Small intestine (tissue), 7 donors: ENCODE measurements at regions not wholly inside any gene's neighbourhood (a gene's known extent, or its start where the extent isn't known, plus 50 kb on each side); places are given as distances from the start of the nearest gene placed in this dataset.

Source experiments
- DNase-seq, 2 donors: peaks; one replicate each; pipeline versions ENCODE4 v3.0.0 to v3.0.0-alpha.2; 2013
- FAIRE-seq: peaks from 2 replicates; lab custom pipeline; 2012; peaks lifted over from hg19 to GRCh38; lab: Jason Lieb, UNC
- H3K27ac ChIP-seq, 3 donors: one replicate each; pipeline ENCODE4 v1.5.1; 2013; ENCODE audit warnings: low read length in 2 of 3, mild to moderate bottlenecking in 2 of 3, control low read depth in 1 of 3, inconsistent platforms in 1 of 3, low read depth in 1 of 3, moderate library complexity in 1 of 3
- H3K27me3 ChIP-seq, 3 donors: one replicate each; pipeline ENCODE4 v1.6.1; 2013; ENCODE audit warnings: low read length in 3 of 3, inconsistent platforms in 1 of 3; ENCODE audit not compliant: control insufficient read depth in 3 of 3, insufficient read depth in 3 of 3
- H3K36me3 ChIP-seq, 3 donors: one replicate each; pipeline ENCODE4 v1.6.1; 2013; ENCODE audit warnings: low read length in 3 of 3, inconsistent platforms in 1 of 3, low read depth in 1 of 3, mild to moderate bottlenecking in 1 of 3, moderate library complexity in 1 of 3; ENCODE audit not compliant: control insufficient read depth in 3 of 3, insufficient read depth in 2 of 3
- H3K4me1 ChIP-seq, 3 donors: one replicate each; pipeline ENCODE4 v1.6.1; 2013; ENCODE audit warnings: low read length in 2 of 3, inconsistent platforms in 1 of 3, low read depth in 1 of 3, mild to moderate bottlenecking in 1 of 3, moderate library complexity in 1 of 3; ENCODE audit not compliant: control insufficient read depth in 3 of 3, insufficient read depth in 2 of 3
- H3K4me3 ChIP-seq, 3 donors: one replicate each; pipeline ENCODE4 v1.5.1; 2013; ENCODE audit warnings: low read length in 3 of 3, control low read depth in 1 of 3, inconsistent platforms in 1 of 3, low read depth in 1 of 3, mild to moderate bottlenecking in 1 of 3, moderate library complexity in 1 of 3
- H3K9me3 ChIP-seq, 2 donors: one replicate each; pipeline ENCODE4 v1.6.1; 2013; ENCODE audit warnings: low read depth in 1 of 2, low read length in 1 of 2; ENCODE audit not compliant: control insufficient read depth in 2 of 2, insufficient read depth in 1 of 2
- WGBS, 3 donors: extraction: QIAGEN DNeasy Blood & Tissue Kit; methylation state at CpG; one replicate each; pipeline ENCODE4 v1.1.7; 2013; 5-methylcytosine and 5-hydroxymethylcytosine counted together
- donor health status: healthy with polysubstance abuse.
- donor health status: control.
- donor health status: control.
- donor health status: Bipolar disorder and iron deficiency.
- donor health status: healthy.

GRCh38 chr12:22971247-22971646, 346.3 kb downstream of the ETNK1 start:
- Histone ChIP-seq H3K36me3 (no peaks in the 10 kb centered on the region), H3K9me3 (no peaks in the 10 kb centered on the region), H3K27me3 (no peaks in the 10 kb centered on the region), H3K4me1 (no peaks in the 10 kb centered on the region), H3K27ac (no peak overlapping the region), H3K4me3 (no peak overlapping the region)
- DNase-seq (no peak), FAIRE-seq (no peak)
- 73 to 79% (median 77%) methylated on average over 6 of the region's 6 CpGs for WGBS, 3 donors

GRCh38 chr12:22971701-22972191, 346.8 kb downstream of the ETNK1 start:
- H3K4me3 ChIP-seq = no peak overlapping the region
- H3K36me3 ChIP-seq = no peaks in the 10 kb centered on the region
- H3K27me3 ChIP-seq = no peaks in the 10 kb centered on the region
- H3K4me1 ChIP-seq = no peaks in the 10 kb centered on the region
- no peak for DNase-seq
- no peak overlapping the region for H3K27ac ChIP-seq
- WGBS, 3 donors = 68 to 87% (median 80%) methylated on average over 12 of the region's 12 CpGs
- no peaks in the 10 kb centered on the region for H3K9me3 ChIP-seq
- no peak for FAIRE-seq

- FAIRE-seq = no peak
- DNase-seq = no peak
- H3K9me3 ChIP-seq = no peaks in the 10 kb centered on the region
- no peaks in the 10 kb centered on the region for H3K4me1 ChIP-seq
- H3K4me3 ChIP-seq = no peak overlapping the region
- no peaks in the 10 kb centered on the region for H3K36me3 ChIP-seq
- no peak overlapping the region for H3K27ac ChIP-seq
- no peaks in the 10 kb centered on the region for H3K27me3 ChIP-seq
These were observed 349.9 kb downstream of the ETNK1 start for GRCh38 chr12:22974865-22975264.

- Histone ChIP-seq H3K4me1 (no peaks in the 10 kb centered on the region), H3K36me3 (no peaks in the 10 kb centered on the region), H3K27ac (no peak overlapping the region), H3K27me3 (no peaks in the 10 kb centered on the region), H3K9me3 (no peaks in the 10 kb centered on the region), H3K4me3 (no peak overlapping the region)
- 74 to 88% (median 78%) methylated on average over 2 of the region's 2 CpGs for WGBS, 3 donors
- no peak for FAIRE-seq
- no peak for DNase-seq
These were observed 354.0 kb downstream of the ETNK1 start for GRCh38 chr12:22978962-22979361.

- 72 to 83% (median 83%) methylated on average over 5 of the region's 5 CpGs for WGBS, 3 donors
These were observed 355.0 kb downstream of the ETNK1 start for GRCh38 chr12:22979854-22980469.

GRCh38 chr12:22981711-22982110, 356.7 kb downstream of the ETNK1 start:
- Histone ChIP-seq H3K4me1 (no peaks in the 10 kb centered on the region), H3K9me3 (no peaks in the 10 kb centered on the region), H3K27ac (no peak overlapping the region), H3K27me3 (no peaks in the 10 kb centered on the region), H3K36me3 (no peaks in the 10 kb centered on the region), H3K4me3 (no peak overlapping the region)
- DNase-seq (peak in 1 of 2 donors; percentile 28), FAIRE-seq (no peak)
- WGBS, 3 donors = 52 to 75% (median 56%) methylated on average over 3 of the region's 3 CpGs

More at GRCh38 chr12:22979854-22980469, 355.0 kb downstream of the ETNK1 start:
- H3K27me3 ChIP-seq = no peaks in the 10 kb centered on the region
- no peaks in the 10 kb centered on the region for H3K36me3 ChIP-seq
- DNase-seq (no peak), FAIRE-seq (no peak)
- no peaks in the 10 kb centered on the region for H3K9me3 ChIP-seq
- H3K4me3 ChIP-seq = no peak overlapping the region
- H3K4me1 ChIP-seq = no peaks in the 10 kb centered on the region
- no peak overlapping the region for H3K27ac ChIP-seq

GRCh38 chr12:22982635-22983034, 357.7 kb downstream of the ETNK1 start:
- H3K9me3 ChIP-seq = no peaks in the 10 kb centered on the region
- DNase-seq = no peak
- WGBS, 3 donors = 86 to 91% (median 89%) methylated on average over 13 of the region's 13 CpGs
- no peaks in the 10 kb centered on the region for H3K4me1 ChIP-seq
- H3K27ac ChIP-seq = no peak overlapping the region
- no peaks in the 10 kb centered on the region for H3K27me3 ChIP-seq
- no peak overlapping the region for H3K4me3 ChIP-seq
- no peak for FAIRE-seq
- no peaks in the 10 kb centered on the region for H3K36me3 ChIP-seq

- WGBS, 3 donors = 61 to 69% (median 67%) methylated on average over 1 of the region's 1 CpG
- H3K4me3 ChIP-seq = no peak overlapping the region
- no peaks in the 10 kb centered on the region for H3K9me3 ChIP-seq
- no peaks in the 10 kb centered on the region for H3K4me1 ChIP-seq
- no peaks in the 10 kb centered on the region for H3K27me3 ChIP-seq
- H3K27ac ChIP-seq = no peak overlapping the region
- no peaks in the 10 kb centered on the region for H3K36me3 ChIP-seq
- DNase-seq (no peak), FAIRE-seq (no peak)
These were observed 362.0 kb downstream of the ETNK1 start for GRCh38 chr12:22986997-22987396.

- no peaks in the 10 kb centered on the region for H3K4me1 ChIP-seq
- H3K27me3 ChIP-seq = no peaks in the 10 kb centered on the region
- no peaks in the 10 kb centered on the region for H3K36me3 ChIP-seq
- 83 to 89% (median 87%) methylated on average over 1 of the region's 1 CpG for WGBS, 3 donors
- no peak overlapping the region for H3K4me3 ChIP-seq
- FAIRE-seq (no peak), DNase-seq (no peak)
- no peak overlapping the region for H3K27ac ChIP-seq
- H3K9me3 ChIP-seq = no peaks in the 10 kb centered on the region
These were observed 365.5 kb downstream of the ETNK1 start for GRCh38 chr12:22990501-22990900.
